ENCODE measurements at regions not wholly inside any gene's neighbourhood (a gene's known extent, or its start where the extent isn't known, plus 50 kb on each side); places are given as distances from the start of the nearest gene placed in this dataset.

- Histone ChIP-seq H3K4me2 (ENCODE audit: low read length) (no peak overlapping the region), H3F3A (ENCODE audit: insufficient read depth, low read length, poor library complexity, severe bottlenecking) (no peaks in the 10 kb centered on the region), H3K9me2 (ENCODE audit: insufficient read depth, low read length) (no peaks in the 10 kb centered on the region), H3K36me3 (ENCODE audit: insufficient read depth, low read length) (no peaks in the 10 kb centered on the region), H3K79me2 (replicated peaks; ENCODE audit: insufficient read depth, low read length) (no peaks in the 10 kb centered on the region), H3K9me3 (ENCODE audit: low read length) (no peaks in the 10 kb centered on the region), H3K9ac (ENCODE audit: low read length) (no peak overlapping the region), H3K4me3 (ENCODE audit: low read length) (no peak overlapping the region), H4K20me1 (ENCODE audit: insufficient read depth) (no peaks in the 10 kb centered on the region), H2AFZ (ENCODE audit: low read depth, low read length) (no peak overlapping the region), H3K27ac (ENCODE audit: low read length) (no peak overlapping the region), H3K27me3 (ENCODE audit: insufficient read depth, low read depth, low read length) (no peaks in the 10 kb centered on the region)
- TF ChIP-seq EZH2 (IDR thresholded peaks at IDR 0.05; ENCODE audit: borderline replicate concordance, insufficient read depth, low read length, poor library complexity, severe bottlenecking) = no peak
- no peak for TF ChIP-seq RAD21 (conservative IDR thresholded peaks at IDR 0.05)
- no peak for TF ChIP-seq CTCF (IDR thresholded peaks at IDR 0.05; ENCODE audit: poor library complexity, severe bottlenecking)
- no peak for TF ChIP-seq SMC3 (conservative IDR thresholded peaks at IDR 0.05; ENCODE audit: poor library complexity)
- no peak for TF ChIP-seq EP300 (conservative IDR thresholded peaks at IDR 0.05; ENCODE audit: poor library complexity, severe bottlenecking)
- no peak for TF ChIP-seq REST (IDR thresholded peaks at IDR 0.05; ENCODE audit: borderline replicate concordance)
- TF ChIP-seq TAF1 (IDR thresholded peaks at IDR 0.05; ENCODE audit: low read depth) = no peak
- TF ChIP-seq MXI1 (conservative IDR thresholded peaks at IDR 0.05; ENCODE audit: poor library complexity, severe bottlenecking) = no peak
- no peak for TF ChIP-seq POLR2AphosphoS5 (IDR thresholded peaks at IDR 0.05)
These were observed 1255.8 kb upstream of the CDH8 start for GRCh38 chr16:63292036-63292435.

- Histone ChIP-seq H4K20me1 (ENCODE audit: insufficient read depth) (no peaks in the 10 kb centered on the region), H2AFZ (ENCODE audit: low read depth, low read length) (no peak overlapping the region), H3K4me3 (ENCODE audit: low read length) (no peak overlapping the region), H3K9me2 (ENCODE audit: insufficient read depth, low read length) (no peaks in the 10 kb centered on the region), H3K27me3 (ENCODE audit: insufficient read depth, low read depth, low read length) (no peaks in the 10 kb centered on the region), H3K9ac (ENCODE audit: low read length) (no peak overlapping the region), H3F3A (ENCODE audit: insufficient read depth, low read length, poor library complexity, severe bottlenecking) (no peaks in the 10 kb centered on the region), H3K36me3 (ENCODE audit: insufficient read depth, low read length) (no peaks in the 10 kb centered on the region), H3K27ac (ENCODE audit: low read length) (no peak overlapping the region), H3K4me2 (ENCODE audit: low read length) (no peak overlapping the region), H3K79me2 (replicated peaks; ENCODE audit: insufficient read depth, low read length) (no peaks in the 10 kb centered on the region), H3K9me3 (ENCODE audit: low read length) (no peaks in the 10 kb centered on the region)
- no peak for TF ChIP-seq POLR2AphosphoS5 (IDR thresholded peaks at IDR 0.05)
- TF ChIP-seq TAF1 (IDR thresholded peaks at IDR 0.05; ENCODE audit: low read depth) = no peak
- TF ChIP-seq MXI1 (conservative IDR thresholded peaks at IDR 0.05; ENCODE audit: poor library complexity, severe bottlenecking) = no peak
- TF ChIP-seq REST (IDR thresholded peaks at IDR 0.05; ENCODE audit: borderline replicate concordance) = no peak
- no peak for TF ChIP-seq EP300 (conservative IDR thresholded peaks at IDR 0.05; ENCODE audit: poor library complexity, severe bottlenecking)
- peak; percentile 97 for TF ChIP-seq RAD21 (conservative IDR thresholded peaks at IDR 0.05)
- TF ChIP-seq EZH2 (IDR thresholded peaks at IDR 0.05; ENCODE audit: borderline replicate concordance, insufficient read depth, low read length, poor library complexity, severe bottlenecking) = no peak
- TF ChIP-seq SMC3 (conservative IDR thresholded peaks at IDR 0.05; ENCODE audit: poor library complexity) = peak; percentile 89
- peak; percentile 94 for TF ChIP-seq CTCF (IDR thresholded peaks at IDR 0.05; ENCODE audit: poor library complexity, severe bottlenecking)
These were observed 1253.7 kb upstream of the CDH8 start for GRCh38 chr16:63289834-63290460.
